Neural cell (in vitro differentiated cells): ENCODE measurements at regions not wholly inside any gene's neighbourhood (a gene's known extent, or its start where the extent isn't known, plus 50 kb on each side); places are given as distances from the start of the nearest gene placed in this dataset.

ENCODE experiments used
- H2AFZ ChIP-seq: fragments of 200-600, 300-800 bp; sonication (generic), shearing (Covaris generic); 2 replicates; pipeline ENCODE4 v1.6.0; 2014; ENCODE audit warnings: low read depth, mild to moderate bottlenecking, antibody characterized with exemption, low read length, moderate library complexity
- H3F3A ChIP-seq: fragments of 200-600 bp; shearing (Covaris generic); 2 replicates; pipeline ENCODE4 v1.6.1; 2016; ENCODE audit warnings: mild to moderate bottlenecking, moderate library complexity, mixed read lengths, antibody characterized with exemption, low read length; ENCODE audit not compliant: insufficient read depth, poor library complexity, severe bottlenecking
- H3K27ac ChIP-seq: fragments of 200-600, 300-800 bp; sonication (generic), shearing (Covaris generic); 2 replicates; pipeline ENCODE4 v1.5.1; 2014; ENCODE audit warnings: mild to moderate bottlenecking, low read length, moderate library complexity
- H3K27me3 ChIP-seq: fragments of 300-800, 200-600 bp; sonication (generic), shearing (Covaris generic); 2 replicates; pipeline ENCODE4 v1.6.0; 2014; ENCODE audit warnings: mild to moderate bottlenecking, low read depth, low read length, moderate library complexity; ENCODE audit not compliant: insufficient read depth
- H3K36me3 ChIP-seq: fragments of 300-800, 200-600 bp; sonication (generic), shearing (Covaris generic); 2 replicates; pipeline ENCODE4 v1.5.1; 2014; ENCODE audit warnings: mild to moderate bottlenecking, antibody characterized with exemption, low read length, moderate library complexity; ENCODE audit not compliant: insufficient read depth
- H3K4me2 ChIP-seq: fragments of 300-800, 200-600 bp; sonication (generic), shearing (Covaris generic); 2 replicates; pipeline ENCODE4 v1.6.0; 2014; ENCODE audit warnings: mild to moderate bottlenecking, low read length
- H3K4me3 ChIP-seq: fragments of 300-800, 200-600 bp; sonication (generic), shearing (Covaris generic); 2 replicates; pipeline ENCODE4 v1.5.1; 2014; ENCODE audit warnings: mild to moderate bottlenecking, low read length, moderate library complexity
- H3K79me2 ChIP-seq: fragments of 200-600 bp; shearing (Covaris generic); replicated peaks from 2 replicates; pipeline ENCODE4 v1.6.0; 2014; ENCODE audit warnings: mild to moderate bottlenecking, low read length, moderate library complexity; ENCODE audit not compliant: insufficient read depth
- H3K9ac ChIP-seq: fragments of 300-800, 200-600 bp; sonication (generic), shearing (Covaris generic); 2 replicates; pipeline ENCODE4 v1.6.1; 2016; ENCODE audit warnings: mild to moderate bottlenecking, low read length, mixed read lengths
- H3K9me2 ChIP-seq: fragments of 200-600 bp; shearing (Covaris generic); 2 replicates; pipeline ENCODE4 v1.6.1; 2016; ENCODE audit warnings: mild to moderate bottlenecking, low read length, mixed read lengths; ENCODE audit not compliant: insufficient read depth
- H3K9me3 ChIP-seq: fragments of 200-600, 300-800 bp; sonication (generic), shearing (Covaris generic); 2 replicates; pipeline ENCODE4 v1.6.1; 2016; ENCODE audit warnings: mild to moderate bottlenecking, mixed run types, low read length, moderate library complexity, mixed read lengths
- H4K20me1 ChIP-seq: fragments of 200-600 bp; shearing (Covaris generic); 2 replicates; pipeline ENCODE4 v1.6.1; 2016; ENCODE audit warnings: mild to moderate bottlenecking, mixed run types; ENCODE audit not compliant: insufficient read depth
- CTCF ChIP-seq: fragments of 450-650 bp; IDR thresholded peaks from 2 replicates; pipeline ENCODE4 v1.5.1; 2014; ENCODE audit warnings: antibody characterized with exemption, mild to moderate bottlenecking, moderate library complexity; ENCODE audit not compliant: poor library complexity, severe bottlenecking
- EP300 ChIP-seq: fragments of 450-650 bp; conservative IDR thresholded peaks from 2 replicates; pipeline ENCODE4 v1.6.1; 2014; ENCODE audit warnings: antibody characterized with exemption, mild to moderate bottlenecking, moderate library complexity; ENCODE audit not compliant: poor library complexity, severe bottlenecking
- EZH2 ChIP-seq: fragments of 200-600, 300-800 bp; shearing (Covaris generic), sonication (generic); IDR thresholded peaks from 2 replicates; pipeline ENCODE4 v1.6.1; 2014; ENCODE audit warnings: antibody characterized with exemption, low read length, borderline replicate concordance, mild to moderate bottlenecking; ENCODE audit not compliant: insufficient read depth, poor library complexity, severe bottlenecking
- MXI1 ChIP-seq: fragments of 450-650 bp; conservative IDR thresholded peaks from 2 replicates; pipeline ENCODE4 v1.6.1; 2014; ENCODE audit warnings: antibody characterized with exemption, mild to moderate bottlenecking; ENCODE audit not compliant: poor library complexity, severe bottlenecking
- POLR2AphosphoS5 ChIP-seq: IDR thresholded peaks from 2 replicates; pipeline ENCODE4 v1.6.1; 2012
- RAD21 ChIP-seq: fragments of 450-650 bp; conservative IDR thresholded peaks from 2 replicates; pipeline ENCODE4 v1.6.1; 2014; ENCODE audit warnings: antibody characterized with exemption, mild to moderate bottlenecking, moderate library complexity
- REST ChIP-seq: IDR thresholded peaks from 2 replicates; pipeline ENCODE4 v1.6.1; 2012; ENCODE audit warnings: borderline replicate concordance
- SMC3 ChIP-seq: fragments of 450-650 bp; conservative IDR thresholded peaks from 2 replicates; pipeline ENCODE4 v1.6.1; 2014; ENCODE audit warnings: antibody characterized with exemption, mild to moderate bottlenecking, moderate library complexity; ENCODE audit not compliant: poor library complexity
- TAF1 ChIP-seq: IDR thresholded peaks from 2 replicates; pipeline ENCODE4 v1.6.1; 2012; ENCODE audit warnings: low read depth

GRCh38 chr3:124172816-124173215 is 180.9 kb upstream of the ROPN1 start:
- no peak overlapping the region for H3K4me2 ChIP-seq
- no peak overlapping the region for H2AFZ ChIP-seq
- no peaks in the 10 kb centered on the region for H3K36me3 ChIP-seq
- H3K27me3 ChIP-seq: no peaks in the 10 kb centered on the region
- no peaks in the 10 kb centered on the region for H3K9me3 ChIP-seq
- no peaks in the 10 kb centered on the region for H3K9me2 ChIP-seq
- H3K4me3 ChIP-seq: no peak overlapping the region
- TF ChIP-seq POLR2AphosphoS5 (no peak), RAD21 (no peak), MXI1 (no peak), CTCF (no peak), EP300 (no peak), REST (no peak), EZH2 (no peak), TAF1 (no peak), SMC3 (no peak)
- no peaks in the 10 kb centered on the region for H3F3A ChIP-seq
- H3K9ac ChIP-seq: no peak overlapping the region
- H3K79me2 ChIP-seq: peaks cover 3% of the 10 kb centered on the region
- H3K27ac ChIP-seq: no peak overlapping the region
- no peaks in the 10 kb centered on the region for H4K20me1 ChIP-seq

GRCh38 chr3:124174476-124174875 is 182.6 kb upstream of the ROPN1 start:
- Histone ChIP-seq H3K9me3 (no peaks in the 10 kb centered on the region), H3K27ac (no peak overlapping the region), H3F3A (no peaks in the 10 kb centered on the region), H2AFZ (no peak overlapping the region), H4K20me1 (no peaks in the 10 kb centered on the region), H3K79me2 (peaks cover 3% of the 10 kb centered on the region), H3K27me3 (no peaks in the 10 kb centered on the region), H3K9me2 (no peaks in the 10 kb centered on the region), H3K36me3 (no peaks in the 10 kb centered on the region), H3K4me3 (no peak overlapping the region), H3K4me2 (no peak overlapping the region), H3K9ac (no peak overlapping the region)
- TF ChIP-seq EZH2 (no peak), POLR2AphosphoS5 (no peak), RAD21 (no peak)
